ENCODE measurements at regions not wholly inside any gene's neighbourhood (a gene's known extent, or its start where the extent isn't known, plus 50 kb on each side); places are given as distances from the start of the nearest gene placed in this dataset.

GRCh38 chr4:162221148-162221547 is 57.3 kb upstream of the FSTL5 start:
- no peak for DNase-seq (ENCODE audit: low spot score)
